Gastroesophageal sphincter (tissue), 3 donors: ENCODE measurements at regions not wholly inside any gene's neighbourhood (a gene's known extent, or its start where the extent isn't known, plus 50 kb on each side); places are given as distances from the start of the nearest gene placed in this dataset.

Experiments used
- CTCF ChIP-seq, 4 experiments: fragments of 200-600 bp in 2 of 4; fragments of 450-650 bp in 2 of 4; sonication (generic) in 1 of 4; IDR thresholded peaks; one replicate each; pipeline ENCODE4 v1.5.1; 2017 to 2019; ENCODE audit warnings: antibody characterized with exemption in 4 of 4, mild to moderate bottlenecking in 2 of 4, moderate library complexity in 2 of 4
- EP300 ChIP-seq: sonication (generic); formaldehyde crosslinking; IDR thresholded peaks from one replicate; pipeline ENCODE4 v1.6.1; 2017; ENCODE audit warnings: antibody characterized with exemption, mild to moderate bottlenecking
- POLR2AphosphoS5 ChIP-seq: sonication (generic); formaldehyde crosslinking; IDR thresholded peaks from one replicate; pipeline ENCODE4 v1.6.1; 2017; ENCODE audit warnings: antibody characterized with exemption

- TF ChIP-seq POLR2AphosphoS5 (no peak), EP300 (no peak), CTCF (IDR thresholded peaks at IDR 0.05) (no peak)
Measured at GRCh38 chr7:145123502-145123901, 287.6 kb upstream of the TPK1 start.
